ENCODE measurements at regions not wholly inside any gene's neighbourhood (a gene's known extent, or its start where the extent isn't known, plus 50 kb on each side); places are given as distances from the start of the nearest gene placed in this dataset.

DNA sequence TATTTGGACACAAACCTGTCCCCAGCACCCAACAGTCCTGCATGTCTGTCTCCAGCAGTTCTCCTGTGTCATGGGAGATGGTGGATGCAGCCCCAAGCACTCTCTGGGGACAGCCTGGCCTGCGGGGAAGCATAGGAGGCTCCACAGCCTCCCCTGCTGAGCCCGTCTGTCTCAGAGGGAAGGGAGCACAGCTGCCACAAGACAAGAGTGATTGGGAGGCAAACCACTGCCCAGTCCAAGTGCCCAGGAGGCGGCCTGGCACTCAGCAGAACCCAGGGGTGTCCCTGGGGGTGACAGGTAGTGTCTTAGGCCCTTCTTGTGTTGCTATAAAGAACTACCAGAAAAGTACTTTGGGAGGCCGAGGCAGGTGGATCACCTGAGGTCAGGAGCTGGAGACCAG, 211.2 kb upstream of the MYT1L start:
- WGBS, 2 donors = 55 to 85% methylated on average over 3 to 4 of the region's 4 CpGs
- ATAC-seq (ENCODE audit: low FRiP score in 2 of 2) = no peak
- H3K9me3 ChIP-seq = no peaks in the 10 kb centered on the region
- H3K4me1 ChIP-seq = no peaks in the 10 kb centered on the region
- no peak for DNase-seq
- H3K27me3 ChIP-seq = no peaks in the 10 kb centered on the region
- no peak for TF ChIP-seq POLR2A (IDR thresholded peaks at IDR 0.05)
- TF ChIP-seq, protein P1, sequence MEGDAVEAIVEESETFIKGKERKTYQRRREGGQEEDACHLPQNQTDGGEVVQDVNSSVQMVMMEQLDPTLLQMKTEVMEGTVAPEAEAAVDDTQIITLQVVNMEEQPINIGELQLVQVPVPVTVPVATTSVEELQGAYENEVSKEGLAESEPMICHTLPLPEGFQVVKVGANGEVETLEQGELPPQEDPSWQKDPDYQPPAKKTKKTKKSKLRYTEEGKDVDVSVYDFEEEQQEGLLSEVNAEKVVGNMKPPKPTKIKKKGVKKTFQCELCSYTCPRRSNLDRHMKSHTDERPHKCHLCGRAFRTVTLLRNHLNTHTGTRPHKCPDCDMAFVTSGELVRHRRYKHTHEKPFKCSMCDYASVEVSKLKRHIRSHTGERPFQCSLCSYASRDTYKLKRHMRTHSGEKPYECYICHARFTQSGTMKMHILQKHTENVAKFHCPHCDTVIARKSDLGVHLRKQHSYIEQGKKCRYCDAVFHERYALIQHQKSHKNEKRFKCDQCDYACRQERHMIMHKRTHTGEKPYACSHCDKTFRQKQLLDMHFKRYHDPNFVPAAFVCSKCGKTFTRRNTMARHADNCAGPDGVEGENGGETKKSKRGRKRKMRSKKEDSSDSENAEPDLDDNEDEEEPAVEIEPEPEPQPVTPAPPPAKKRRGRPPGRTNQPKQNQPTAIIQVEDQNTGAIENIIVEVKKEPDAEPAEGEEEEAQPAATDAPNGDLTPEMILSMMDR (IDR thresholded peaks at IDR 0.05) = no peak
- TF ChIP-seq POLR2AphosphoS5 (IDR thresholded peaks at IDR 0.05) = no peak
- no peak for TF ChIP-seq EP300 (IDR thresholded peaks at IDR 0.05)
- no peak overlapping the region for H3K4me3 ChIP-seq
- no peak overlapping the region for H3K27ac ChIP-seq
- no peaks in the 10 kb centered on the region for H3K36me3 ChIP-seq

GRCh38 chr2:2540406-2540805, 209.3 kb upstream of the MYT1L start:
- H3K4me1 ChIP-seq = no peaks in the 10 kb centered on the region
- DNase-seq = no peak
- no peaks in the 10 kb centered on the region for H3K36me3 ChIP-seq
- WGBS, 2 donors = 79 to 81% methylated on average over 9 of the region's 9 CpGs
- TF ChIP-seq POLR2AphosphoS5 (IDR thresholded peaks at IDR 0.05) (no peak), EP300 (IDR thresholded peaks at IDR 0.05) (no peak), POLR2A (IDR thresholded peaks at IDR 0.05) (no peak)
- no peak overlapping the region for H3K27ac ChIP-seq
- no peak for ATAC-seq (ENCODE audit: low FRiP score in 2 of 2)
- no peaks in the 10 kb centered on the region for H3K9me3 ChIP-seq
- no peaks in the 10 kb centered on the region for H3K27me3 ChIP-seq
- H3K4me3 ChIP-seq = no peak overlapping the region

DNA sequence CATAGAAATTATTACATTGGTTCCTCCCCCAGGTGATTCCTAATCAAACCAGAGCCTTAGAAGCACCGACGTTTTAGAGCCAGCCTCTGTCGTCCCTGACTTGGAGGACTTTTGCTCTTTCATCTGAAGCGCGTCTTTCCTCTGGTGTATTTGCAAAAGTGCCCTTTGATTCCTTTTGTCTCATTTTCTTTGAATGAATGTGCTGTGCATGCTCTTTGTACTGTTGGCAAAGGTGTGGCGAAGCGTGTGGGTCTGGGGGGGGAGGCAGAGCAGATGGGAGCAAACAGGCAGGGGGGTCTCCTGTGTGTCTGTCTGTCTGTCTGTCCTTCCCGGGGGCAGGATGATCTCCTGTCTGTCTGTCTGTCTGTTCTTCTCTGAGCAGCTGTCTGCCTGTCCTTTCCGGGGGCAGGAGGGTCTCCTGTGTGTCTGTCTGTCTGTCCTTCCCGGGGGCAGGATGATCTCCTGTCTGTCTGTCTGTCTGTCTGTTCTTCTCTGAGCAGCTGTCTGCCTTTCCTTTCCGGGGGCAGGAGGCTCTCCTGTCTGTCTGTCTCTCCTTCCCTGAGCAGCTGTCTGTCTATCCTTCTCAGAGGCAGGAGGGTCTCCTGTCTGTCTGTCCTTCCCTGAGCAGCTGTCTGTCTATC, 205.5 kb upstream of the MYT1L start:
- no peaks in the 10 kb centered on the region for H3K4me1 ChIP-seq
- ATAC-seq (ENCODE audit: low FRiP score in 2 of 2) (no peak), DNase-seq (no peak)
- no peaks in the 10 kb centered on the region for H3K27me3 ChIP-seq
- no peaks in the 10 kb centered on the region for H3K36me3 ChIP-seq
- no peaks in the 10 kb centered on the region for H3K9me3 ChIP-seq
- H3K4me3 ChIP-seq = no peak overlapping the region
- WGBS, 2 donors = 64 to 66% methylated on average over 11 of the region's 11 CpGs
- TF ChIP-seq, protein P1 (IDR thresholded peaks at IDR 0.05) = no peak
- TF ChIP-seq POLR2A (IDR thresholded peaks at IDR 0.05) (no peak), POLR2AphosphoS5 (IDR thresholded peaks at IDR 0.05) (no peak), EP300 (IDR thresholded peaks at IDR 0.05) (no peak)
- H3K27ac ChIP-seq = no peak overlapping the region

- no peaks in the 10 kb centered on the region for H3K4me1 ChIP-seq
- H3K27ac ChIP-seq = no peak overlapping the region
- no peaks in the 10 kb centered on the region for H3K27me3 ChIP-seq
- no peaks in the 10 kb centered on the region for H3K36me3 ChIP-seq
- TF ChIP-seq EP300 (IDR thresholded peaks at IDR 0.05) (no peak), POLR2AphosphoS5 (IDR thresholded peaks at IDR 0.05) (no peak), POLR2A (IDR thresholded peaks at IDR 0.05) (no peak)
- TF ChIP-seq, protein P1 (IDR thresholded peaks at IDR 0.05) = no peak
- ATAC-seq (ENCODE audit: low FRiP score in 2 of 2) (no peak), DNase-seq (no peak)
- WGBS, 2 donors = 81 to 83% methylated on average over 9 to 10 of the region's 10 CpGs
- H3K9me3 ChIP-seq = no peaks in the 10 kb centered on the region
- no peak overlapping the region for H3K4me3 ChIP-seq
These were observed 199.3 kb upstream of the MYT1L start for GRCh38 chr2:2530334-2530733.

DNA sequence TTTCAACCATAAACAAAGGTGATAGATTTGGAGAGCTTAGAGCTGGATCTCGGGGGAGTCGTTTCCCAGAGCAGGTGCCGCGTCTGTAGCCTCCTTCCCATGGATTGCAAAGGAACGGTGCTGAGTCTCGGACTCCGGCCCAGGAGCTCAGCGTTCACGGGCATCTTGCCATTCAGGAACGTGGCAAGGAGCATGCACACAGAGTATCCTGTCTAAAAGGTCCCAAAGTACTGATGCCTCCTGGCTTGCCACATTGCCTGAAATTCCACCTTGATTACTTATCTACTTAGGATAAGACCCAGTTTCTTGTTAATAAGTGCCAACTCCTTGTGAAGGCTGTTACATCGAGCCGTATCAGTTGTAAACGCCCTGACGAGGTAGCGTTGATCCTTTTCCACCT, 197.8 kb upstream of the MYT1L start:
- no peak for TF ChIP-seq POLR2AphosphoS5 (IDR thresholded peaks at IDR 0.05)
- TF ChIP-seq EP300 (IDR thresholded peaks at IDR 0.05) = no peak
- TF ChIP-seq POLR2A (IDR thresholded peaks at IDR 0.05) = no peak
- TF ChIP-seq, protein P1 (IDR thresholded peaks at IDR 0.05) = no peak
- 76 to 79% methylated on average over 14 to 15 of the region's 15 CpGs for WGBS, 2 donors
- H3K4me1 ChIP-seq = no peaks in the 10 kb centered on the region

More for the DNA sequence above, 197.8 kb upstream of the MYT1L start:
- Histone ChIP-seq H3K36me3 (no peaks in the 10 kb centered on the region), H3K9me3 (no peaks in the 10 kb centered on the region), H3K27me3 (no peaks in the 10 kb centered on the region), H3K27ac (no peak overlapping the region), H3K4me3 (no peak overlapping the region)
- no peak for DNase-seq
- ATAC-seq (ENCODE audit: low FRiP score in 2 of 2) = no peak
